Cardiac muscle cell (in vitro differentiated cells and primary cell): ENCODE measurements at regions not wholly inside any gene's neighbourhood (a gene's known extent, or its start where the extent isn't known, plus 50 kb on each side); places are given as distances from the start of the nearest gene placed in this dataset.
"Not testable (repeated sequence)": the region's sequence is repeated elsewhere in the genome, so short reads cannot be mapped to it uniquely, and the experiment has no call there.

Experiments used
- DNase-seq, 2 donors: peaks; one replicate each; pipeline versions ENCODE4 v3.0.0 to v3.0.0-alpha.2; 2010 to 2017; ENCODE audit warnings: low read depth in 1 of 2, low spot score in 1 of 2
- H3K27ac ChIP-seq: fragments of 200-600 bp; sonication (generic); 2 replicates; pipeline ENCODE4 v1.5.1; 2016
- H3K27me3 ChIP-seq: fragments of 200-600 bp; sonication (generic); 2 replicates; pipeline ENCODE4 v1.6.0; 2016; ENCODE audit warnings: control low read depth
- H3K36me3 ChIP-seq: fragments of 200-600 bp; sonication (generic); 2 replicates; pipeline ENCODE4 v1.5.1; 2016; ENCODE audit warnings: control low read depth
- H3K4me1 ChIP-seq: fragments of 200-600 bp; sonication (generic); 2 replicates; pipeline ENCODE4 v1.8.1; 2017; ENCODE audit warnings: low read depth, mild to moderate bottlenecking, mixed run types
- H3K4me3 ChIP-seq: fragments of 200-600 bp; sonication (generic); 2 replicates; pipeline ENCODE4 v1.5.1; 2016; ENCODE audit warnings: mild to moderate bottlenecking
- H3K9me3 ChIP-seq: fragments of 200-600 bp; sonication (generic); 2 replicates; pipeline ENCODE4 v1.5.1; 2017; ENCODE audit warnings: low read depth, mild to moderate bottlenecking, control low read depth
- CTCF ChIP-seq: IDR thresholded peaks from 2 replicates; pipeline ENCODE4 v1.5.1; 2012; ENCODE audit warnings: low read depth, mild to moderate bottlenecking, low read length

GRCh38 chr12:59429766-59430165 lies 166.1 kb upstream of the SLC16A7 start:
- Histone ChIP-seq H3K27ac (no peak overlapping the region), H3K4me1 (no peaks in the 10 kb centered on the region), H3K36me3 (no peaks in the 10 kb centered on the region), H3K4me3 (no peak overlapping the region), H3K9me3 (no peaks in the 10 kb centered on the region), H3K27me3 (no peaks in the 10 kb centered on the region)
- DNase-seq = no peak
- no peak for TF ChIP-seq CTCF

- DNase-seq = no peak
- Histone ChIP-seq H3K27me3 (no peaks in the 10 kb centered on the region), H3K4me1 (peaks cover 10% of the 10 kb centered on the region), H3K9me3 (no peaks in the 10 kb centered on the region), H3K27ac (no peak overlapping the region), H3K36me3 (no peaks in the 10 kb centered on the region), H3K4me3 (no peak overlapping the region)
- no peak for TF ChIP-seq CTCF
Measured at GRCh38 chr12:59425798-59426197, 170.0 kb upstream of the SLC16A7 start.

- peaks cover 10% of the 10 kb centered on the region for H3K4me1 ChIP-seq
- not testable (repeated sequence) for H3K4me3 ChIP-seq, H3K27me3 ChIP-seq
Measured at GRCh38 chr12:59424666-59425065, 171.2 kb upstream of the SLC16A7 start.

GRCh38 chr12:59414051-59414450 lies 181.8 kb upstream of the SLC16A7 start:
- no peak for DNase-seq
- H3K27ac ChIP-seq = no peak overlapping the region
- H3K4me3 ChIP-seq = no peak overlapping the region
- H3K4me1 ChIP-seq = no peaks in the 10 kb centered on the region
- no peaks in the 10 kb centered on the region for H3K36me3 ChIP-seq
- no peaks in the 10 kb centered on the region for H3K9me3 ChIP-seq
- H3K27me3 ChIP-seq = no peaks in the 10 kb centered on the region
- no peak for TF ChIP-seq CTCF

More at GRCh38 chr12:59424666-59425065, 171.2 kb upstream of the SLC16A7 start:
- not testable (repeated sequence) for H3K9me3 ChIP-seq, DNase-seq, H3K36me3 ChIP-seq
- peak overlapping the region; percentile 71 for H3K27ac ChIP-seq

- Histone ChIP-seq H3K36me3 (no peaks in the 10 kb centered on the region), H3K4me3 (no peak overlapping the region), H3K27me3 (no peaks in the 10 kb centered on the region), H3K9me3 (no peaks in the 10 kb centered on the region), H3K27ac (no peak overlapping the region), H3K4me1 (peaks cover 8% of the 10 kb centered on the region)
- DNase-seq = no peak
- no peak for TF ChIP-seq CTCF
Measured at GRCh38 chr12:59408431-59408830, 187.4 kb upstream of the SLC16A7 start.

GRCh38 chr12:59407799-59408198 lies 188.0 kb upstream of the SLC16A7 start:
- Histone ChIP-seq H3K27ac (no peak overlapping the region), H3K36me3 (no peaks in the 10 kb centered on the region), H3K4me1 (peaks cover 9% of the 10 kb centered on the region), H3K4me3 (no peak overlapping the region), H3K9me3 (no peaks in the 10 kb centered on the region), H3K27me3 (no peaks in the 10 kb centered on the region)
- DNase-seq = no peak
- TF ChIP-seq CTCF = no peak
